Parathyroid adenoma (tissue), 2 donors: ENCODE measurements at regions not wholly inside any gene's neighbourhood (a gene's known extent, or its start where the extent isn't known, plus 50 kb on each side); places are given as distances from the start of the nearest gene placed in this dataset.

Experiments used
- H2AFZ ChIP-seq: fragments of 300-600 bp; sonication (generic); one replicate; pipeline ENCODE4 v1.7.0; 2017; ENCODE audit warnings: antibody characterized with exemption, mild to moderate bottlenecking
- H3K27ac ChIP-seq: fragments of 300-600 bp; sonication (generic); one replicate; pipeline ENCODE4 v1.7.0; 2017
- H3K27me3 ChIP-seq: fragments of 300-600 bp; sonication (generic); one replicate; pipeline ENCODE4 v1.7.0; 2017; ENCODE audit warnings: low read length; ENCODE audit not compliant: control insufficient read depth, insufficient read depth
- H3K36me3 ChIP-seq: fragments of 300-600 bp; sonication (generic); one replicate; pipeline ENCODE4 v1.7.0; 2017; ENCODE audit warnings: low read length; ENCODE audit not compliant: control insufficient read depth, insufficient read depth
- H3K4me1 ChIP-seq: fragments of 300-600 bp; sonication (generic); one replicate; pipeline ENCODE4 v1.7.0; 2017; ENCODE audit warnings: control low read depth
- H3K4me2 ChIP-seq: fragments of 300-600 bp; sonication (generic); one replicate; pipeline ENCODE4 v1.7.0; 2017; ENCODE audit warnings: low read length
- H3K4me3 ChIP-seq: fragments of 300-600 bp; sonication (generic); one replicate; pipeline ENCODE4 v1.7.0; 2017; ENCODE audit warnings: low read depth, low read length
- H3K79me2 ChIP-seq: fragments of 300-600 bp; sonication (generic); one replicate; pipeline ENCODE4 v1.7.0; 2017; ENCODE audit warnings: control low read depth
- H3K9ac ChIP-seq: fragments of 300-600 bp; sonication (generic); one replicate; pipeline ENCODE4 v1.7.0; 2017; ENCODE audit warnings: mild to moderate bottlenecking
- H3K9me3 ChIP-seq: fragments of 300-600 bp; sonication (generic); one replicate; pipeline ENCODE4 v1.7.0; 2017; ENCODE audit warnings: low read length; ENCODE audit not compliant: control insufficient read depth
- TF ChIP-seq, protein P1 (sequence below): fragments of 300-600 bp; sonication (generic); IDR thresholded peaks from one replicate; pipeline ENCODE4 v1.7.0; 2017; ENCODE audit warnings: antibody characterized with exemption, mild to moderate bottlenecking
- donor health status: primary hyperparathyroidism.

DNA sequence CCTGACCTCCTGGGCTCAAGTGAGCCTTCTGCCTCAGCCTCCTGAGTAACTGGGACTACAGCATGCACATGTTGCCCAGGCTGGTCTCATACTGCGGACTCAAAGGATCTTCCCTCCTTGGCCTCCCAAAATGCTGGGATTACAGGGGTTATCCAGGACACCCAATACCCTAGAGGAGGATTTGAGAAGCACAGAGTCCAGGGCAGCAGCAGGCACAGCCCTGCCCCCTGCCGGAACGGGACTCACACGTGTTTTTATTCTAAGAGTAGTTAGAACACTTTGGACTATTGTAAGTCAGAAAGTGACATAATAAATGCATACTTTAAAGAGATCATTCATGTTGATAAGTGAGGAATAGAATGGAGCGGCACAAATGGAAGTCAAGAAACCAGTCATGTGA is 80.2 kb downstream of the C6orf118 start:
- no peaks in the 10 kb centered on the region for H3K4me1 ChIP-seq
- no peak overlapping the region for H3K4me2 ChIP-seq
- H3K36me3 ChIP-seq: no peaks in the 10 kb centered on the region
- no peaks in the 10 kb centered on the region for H3K27me3 ChIP-seq
- H3K79me2 ChIP-seq: no peaks in the 10 kb centered on the region
- TF ChIP-seq, protein P1, sequence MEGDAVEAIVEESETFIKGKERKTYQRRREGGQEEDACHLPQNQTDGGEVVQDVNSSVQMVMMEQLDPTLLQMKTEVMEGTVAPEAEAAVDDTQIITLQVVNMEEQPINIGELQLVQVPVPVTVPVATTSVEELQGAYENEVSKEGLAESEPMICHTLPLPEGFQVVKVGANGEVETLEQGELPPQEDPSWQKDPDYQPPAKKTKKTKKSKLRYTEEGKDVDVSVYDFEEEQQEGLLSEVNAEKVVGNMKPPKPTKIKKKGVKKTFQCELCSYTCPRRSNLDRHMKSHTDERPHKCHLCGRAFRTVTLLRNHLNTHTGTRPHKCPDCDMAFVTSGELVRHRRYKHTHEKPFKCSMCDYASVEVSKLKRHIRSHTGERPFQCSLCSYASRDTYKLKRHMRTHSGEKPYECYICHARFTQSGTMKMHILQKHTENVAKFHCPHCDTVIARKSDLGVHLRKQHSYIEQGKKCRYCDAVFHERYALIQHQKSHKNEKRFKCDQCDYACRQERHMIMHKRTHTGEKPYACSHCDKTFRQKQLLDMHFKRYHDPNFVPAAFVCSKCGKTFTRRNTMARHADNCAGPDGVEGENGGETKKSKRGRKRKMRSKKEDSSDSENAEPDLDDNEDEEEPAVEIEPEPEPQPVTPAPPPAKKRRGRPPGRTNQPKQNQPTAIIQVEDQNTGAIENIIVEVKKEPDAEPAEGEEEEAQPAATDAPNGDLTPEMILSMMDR: no peak
- no peak overlapping the region for H3K27ac ChIP-seq
- no peak overlapping the region for H2AFZ ChIP-seq
- no peak overlapping the region for H3K4me3 ChIP-seq
- H3K9me3 ChIP-seq: no peaks in the 10 kb centered on the region
- H3K9ac ChIP-seq: no peak overlapping the region

DNA sequence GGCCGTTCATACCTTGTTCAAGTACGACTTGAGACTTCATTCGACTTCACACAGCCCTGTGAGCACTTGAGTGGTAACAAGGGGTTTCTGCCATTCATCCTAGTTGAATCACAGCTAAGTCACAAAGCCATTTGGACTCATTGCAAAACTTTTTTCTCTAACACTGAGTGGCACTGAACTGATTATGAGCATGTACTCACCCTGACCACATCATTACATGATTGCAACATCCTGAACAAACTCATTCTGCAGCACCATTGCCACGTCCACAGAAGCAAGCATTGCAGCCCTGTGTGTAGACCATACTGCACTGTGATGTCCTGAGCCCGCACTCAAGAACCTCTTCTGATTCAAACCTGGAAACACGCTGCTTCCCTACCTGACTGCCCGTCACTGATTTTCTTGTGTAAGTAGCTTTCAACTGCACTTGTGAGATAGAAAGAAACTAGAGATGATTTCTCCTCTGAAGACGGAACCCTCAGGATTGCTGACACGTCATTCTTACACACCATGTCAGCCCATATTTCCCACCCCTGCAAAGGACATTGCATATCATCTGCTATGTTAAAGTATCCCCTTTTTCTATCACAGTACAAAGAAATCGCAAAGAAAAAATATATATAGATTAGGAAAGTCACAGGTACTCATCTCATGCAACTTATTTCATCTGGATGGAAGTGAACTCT is 81.6 kb downstream of the C6orf118 start:
- Histone ChIP-seq H3K27me3 (no peaks in the 10 kb centered on the region), H2AFZ (no peak overlapping the region), H3K79me2 (no peaks in the 10 kb centered on the region), H3K4me2 (no peak overlapping the region), H3K9ac (no peak overlapping the region), H3K27ac (no peak overlapping the region), H3K36me3 (no peaks in the 10 kb centered on the region), H3K4me3 (no peak overlapping the region), H3K9me3 (no peaks in the 10 kb centered on the region), H3K4me1 (no peaks in the 10 kb centered on the region)
- TF ChIP-seq, protein P1: no peak

- no peaks in the 10 kb centered on the region for H3K36me3 ChIP-seq
- TF ChIP-seq, protein P1: no peak
- H3K79me2 ChIP-seq: no peaks in the 10 kb centered on the region
- H3K27me3 ChIP-seq: no peaks in the 10 kb centered on the region
- H3K4me1 ChIP-seq: no peaks in the 10 kb centered on the region
- no peak overlapping the region for H3K9ac ChIP-seq
- H3K9me3 ChIP-seq: no peaks in the 10 kb centered on the region
- no peak overlapping the region for H2AFZ ChIP-seq
- no peak overlapping the region for H3K4me3 ChIP-seq
- H3K27ac ChIP-seq: no peak overlapping the region
- no peak overlapping the region for H3K4me2 ChIP-seq
Measured at GRCh38 chr6:165223736-165224135, 85.7 kb downstream of the C6orf118 start.

GRCh38 chr6:165223101-165223500 is 86.3 kb downstream of the C6orf118 start:
- no peaks in the 10 kb centered on the region for H3K36me3 ChIP-seq
- no peak overlapping the region for H3K9ac ChIP-seq

More at GRCh38 chr6:165223101-165223500, 86.3 kb downstream of the C6orf118 start:
- Histone ChIP-seq H3K27me3 (no peaks in the 10 kb centered on the region), H3K79me2 (no peaks in the 10 kb centered on the region), H3K27ac (no peak overlapping the region), H3K9me3 (no peaks in the 10 kb centered on the region), H3K4me3 (no peak overlapping the region), H3K4me2 (no peak overlapping the region), H3K4me1 (no peaks in the 10 kb centered on the region), H2AFZ (no peak overlapping the region)
- TF ChIP-seq, protein P1: no peak
